ENCODE measurements at regions not wholly inside any gene's neighbourhood (a gene's known extent, or its start where the extent isn't known, plus 50 kb on each side); places are given as distances from the start of the nearest gene placed in this dataset.

- TF ChIP-seq CTCF (conservative IDR thresholded peaks at IDR 0.05; ENCODE audit: low read depth in 2 of 2) (no peak), JUNB (IDR thresholded peaks at IDR 0.05; ENCODE audit: unreplicated experiment) (no peak), POLR2AphosphoS5 (IDR thresholded peaks at IDR 0.05; ENCODE audit: low read depth) (no peak), REST (IDR thresholded peaks at IDR 0.05; ENCODE audit: unreplicated experiment) (no peak), ZNF331 (CRISPR knock-in tag; IDR thresholded peaks at IDR 0.05; ENCODE audit: low read depth) (no peak), EZH2phosphoT487 (IDR thresholded peaks at IDR 0.05; ENCODE audit: unreplicated experiment) (no peak), EZH2 (IDR thresholded peaks at IDR 0.05; ENCODE audit: low read depth, unreplicated experiment) (no peak), NANOG (IDR thresholded peaks at IDR 0.05; ENCODE audit: borderline replicate concordance) (no peak)
Observed at GRCh38 chr13:74889321-74889720, 592.6 kb downstream of the TBC1D4 start.
